H9 (cell line): ENCODE measurements at regions not wholly inside any gene's neighbourhood (a gene's known extent, or its start where the extent isn't known, plus 50 kb on each side); places are given as distances from the start of the nearest gene placed in this dataset.

Source experiments
- DNase-seq: peaks from one replicate; pipeline ENCODE4 v3.0.0-alpha.2; 2017
- H2AFZ ChIP-seq: one replicate; pipeline ENCODE4 v1.6.1; 2013; ENCODE audit warnings: mild to moderate bottlenecking, low read length, control low read depth, moderate library complexity
- H2AK5ac ChIP-seq: 2 replicates; pipeline ENCODE4 v1.6.1; 2013; ENCODE audit warnings: low read length, control low read depth, mixed read lengths; ENCODE audit not compliant: insufficient read length
- H2BK120ac ChIP-seq: one replicate; pipeline ENCODE4 v1.6.1; 2013; ENCODE audit warnings: low read depth, mild to moderate bottlenecking, low read length, control low read depth, inconsistent platforms; ENCODE audit not compliant: poor library complexity, severe bottlenecking
- H2BK12ac ChIP-seq: 2 replicates; pipeline ENCODE4 v1.6.1; 2013; ENCODE audit warnings: low read length, control low read depth, mixed read lengths, low read depth; ENCODE audit not compliant: insufficient read length
- H2BK15ac ChIP-seq: 2 replicates; pipeline ENCODE4 v1.6.1; 2013; ENCODE audit warnings: low read depth, low read length, control low read depth
- H2BK20ac ChIP-seq: one replicate; pipeline ENCODE4 v1.6.1; 2013; ENCODE audit warnings: low read depth, mild to moderate bottlenecking, low read length, control low read depth, inconsistent platforms; ENCODE audit not compliant: poor library complexity, severe bottlenecking
- H2BK5ac ChIP-seq: 2 replicates; pipeline ENCODE4 v1.6.1; 2013; ENCODE audit warnings: low read length, control low read depth, mixed read lengths; ENCODE audit not compliant: insufficient read length
- H3K14ac ChIP-seq: 2 replicates; pipeline ENCODE4 v1.6.1; 2013; ENCODE audit warnings: low read length, control low read depth; ENCODE audit not compliant: insufficient read depth
- H3K18ac ChIP-seq: 2 replicates; pipeline ENCODE4 v1.6.1; 2013; ENCODE audit warnings: low read depth, mild to moderate bottlenecking, mixed read lengths, low read length, control low read depth; ENCODE audit not compliant: insufficient read length
- H3K23ac ChIP-seq: 2 replicates; pipeline ENCODE4 v1.6.1; 2013; ENCODE audit warnings: low read length, control low read depth, mixed read lengths, low read depth; ENCODE audit not compliant: insufficient read length
- H3K23me2 ChIP-seq: 2 replicates; pipeline ENCODE4 v1.6.1; 2013; ENCODE audit warnings: low read depth, mild to moderate bottlenecking, mixed read lengths, low read length, control low read depth; ENCODE audit not compliant: insufficient read length, poor library complexity, severe bottlenecking
- H3K27ac ChIP-seq: 2 replicates; pipeline ENCODE4 v1.5.1; 2013; ENCODE audit warnings: low read length, control low read depth, mixed read lengths, low read depth; ENCODE audit not compliant: insufficient read length
- H3K27me3 ChIP-seq: 2 replicates; pipeline ENCODE4 v1.6.1; 2013; ENCODE audit warnings: low read length, control low read depth, inconsistent platforms; ENCODE audit not compliant: insufficient read depth
- H3K4ac ChIP-seq: 2 replicates; pipeline ENCODE4 v1.6.1; 2013; ENCODE audit warnings: low read depth, mild to moderate bottlenecking, control low read depth, inconsistent platforms, low read length, moderate library complexity
- H3K4me1 ChIP-seq: 2 replicates; pipeline ENCODE4 v1.6.1; 2013; ENCODE audit warnings: low read length, control low read depth, inconsistent platforms; ENCODE audit not compliant: insufficient read depth
- H3K4me2 ChIP-seq: 2 replicates; pipeline ENCODE4 v1.6.1; 2013; ENCODE audit warnings: low read length, control low read depth, mixed read lengths; ENCODE audit not compliant: insufficient read length, insufficient read depth
- H3K56ac ChIP-seq: 2 replicates; pipeline ENCODE4 v1.6.1; 2013; ENCODE audit warnings: low read depth, mild to moderate bottlenecking, mixed read lengths, low read length, control low read depth; ENCODE audit not compliant: insufficient read length
- H3K79me1 ChIP-seq: 2 replicates; pipeline ENCODE4 v1.6.1; 2013; ENCODE audit warnings: low read depth, mild to moderate bottlenecking, moderate library complexity, low read length, control low read depth, inconsistent platforms; ENCODE audit not compliant: insufficient read depth, poor library complexity, severe bottlenecking
- H3K79me2 ChIP-seq: 2 replicates; pipeline ENCODE4 v1.6.1; 2013; ENCODE audit warnings: low read length, control low read depth, inconsistent platforms; ENCODE audit not compliant: insufficient read depth
- H3K9ac ChIP-seq: 2 replicates; pipeline ENCODE4 v1.6.1; 2013; ENCODE audit warnings: low read length, control low read depth, mixed read lengths; ENCODE audit not compliant: insufficient read length; ENCODE audit errors: extremely low read depth
- H3K9me3 ChIP-seq: one replicate; pipeline ENCODE4 v1.6.1; 2013; ENCODE audit warnings: low read depth, low read length, inconsistent platforms; ENCODE audit not compliant: control insufficient read depth
- H3T11ph ChIP-seq: one replicate; pipeline ENCODE4 v1.6.1; 2013; ENCODE audit warnings: mild to moderate bottlenecking, low read length, control low read depth, inconsistent platforms
- H4K20me1 ChIP-seq: one replicate; pipeline ENCODE4 v1.6.1; 2013; ENCODE audit not compliant: control insufficient read depth, insufficient read length, insufficient read depth
- H4K5ac ChIP-seq: 2 replicates; pipeline ENCODE4 v1.6.1; 2013; ENCODE audit warnings: low read depth, mild to moderate bottlenecking, mixed read lengths, low read length, control low read depth; ENCODE audit not compliant: insufficient read length
- H4K8ac ChIP-seq: replicated peaks from 2 replicates; pipeline ENCODE4 v1.6.1; 2013; ENCODE audit warnings: low read length, control low read depth, mixed read lengths, low read depth; ENCODE audit not compliant: insufficient read length
- H4K91ac ChIP-seq: 2 replicates; pipeline ENCODE4 v1.6.1; 2013; ENCODE audit warnings: low read depth, mild to moderate bottlenecking, moderate library complexity, mixed read lengths, low read length, control low read depth; ENCODE audit not compliant: insufficient read length
- H3K27ac Mint-ChIP-seq, 3 experiments: 2 replicates in 2 of 3; 3 replicates in 1 of 3; pipeline ENCODE4 v1.8.0; 2020 to 2021; ENCODE audit warnings: mixed read lengths in 3 of 3, mild to moderate bottlenecking in 1 of 3, moderate library complexity in 1 of 3
- H3K27me3 Mint-ChIP-seq: 2 replicates; pipeline ENCODE4 v1.8.0; 2021; ENCODE audit warnings: low read depth, mild to moderate bottlenecking, moderate library complexity, mixed read lengths
- H3K36me3 Mint-ChIP-seq, 3 experiments: 2 replicates in 2 of 3; 3 replicates in 1 of 3; pipeline ENCODE4 v1.8.0; 2020 to 2021; ENCODE audit warnings: low read depth in 3 of 3, mixed read lengths in 3 of 3; ENCODE audit not compliant: insufficient read depth in 1 of 3
- H3K4me1 Mint-ChIP-seq, 2 experiments: 2 replicates each; pipeline ENCODE4 v1.8.0; 2020; ENCODE audit warnings: mixed read lengths in 2 of 2
- H3K4me3 Mint-ChIP-seq, 2 experiments: 2 replicates in 1 of 2; 3 replicates in 1 of 2; pipeline ENCODE4 v1.8.0; 2020 to 2021; ENCODE audit warnings: mild to moderate bottlenecking in 2 of 2, mixed read lengths in 2 of 2, moderate library complexity in 1 of 2
- H3K9me3 Mint-ChIP-seq, 2 experiments: 2 replicates in 1 of 2; 3 replicates in 1 of 2; pipeline ENCODE4 v1.8.0; 2020; ENCODE audit warnings: mild to moderate bottlenecking in 2 of 2, mixed read lengths in 2 of 2, moderate library complexity in 1 of 2
- CTCF ChIP-seq: fragments of 200-600 bp; sonication (generic); conservative IDR thresholded peaks from 3 replicates; pipeline ENCODE4 v1.8.0; 2021; ENCODE audit warnings: antibody characterized with exemption, mild to moderate bottlenecking
- WGBS: extraction: QIAGEN DNeasy Blood & Tissue Kit; methylation state at CpG from one replicate; pipeline ENCODE4 v1.1.7; 2013; ENCODE audit warnings: missing lambda C conversion rate, low lambda C conversion rate, mixed read lengths; ENCODE audit not compliant: insufficient read length; ENCODE audit errors: extremely low coverage; 5-methylcytosine and 5-hydroxymethylcytosine counted together

DNA sequence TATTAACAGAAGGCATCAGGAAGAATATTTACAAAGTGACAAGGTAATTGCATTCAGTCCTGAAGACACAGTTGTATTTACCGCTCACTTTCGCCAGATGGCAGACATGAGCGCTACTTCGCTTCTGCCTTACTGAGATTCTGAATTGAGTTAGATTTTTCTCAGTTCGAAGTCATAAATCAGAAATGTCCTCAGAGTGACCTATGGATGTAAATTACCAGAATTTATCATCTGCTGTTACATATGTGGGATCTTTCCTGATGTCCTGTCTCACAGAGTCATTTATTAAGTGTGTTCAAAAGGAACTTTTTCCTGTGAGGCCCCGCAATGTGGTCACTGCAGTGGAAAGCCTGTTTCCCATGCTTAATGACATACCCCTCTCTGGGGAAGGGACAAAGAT, 97.3 kb upstream of the DCLK2 start:
- no peak overlapping the region for H3K4ac ChIP-seq
- no peak overlapping the region for H3K23ac ChIP-seq
- no peak overlapping the region for H3K18ac ChIP-seq
- no peak overlapping the region for H3T11ph ChIP-seq
- H2AFZ ChIP-seq = no peak overlapping the region
- no peak overlapping the region for H4K91ac ChIP-seq
- WGBS = no CpG with 5 or more reads among the region's 6 CpGs
- no peaks in the 10 kb centered on the region; a peak in 1 of 5 replicates for H3K9me3 Mint-ChIP-seq
- H3K36me3 Mint-ChIP-seq = no peaks in the 10 kb centered on the region
- H3K9me3 ChIP-seq = no peaks in the 10 kb centered on the region
- H4K5ac ChIP-seq = no peak overlapping the region
- no peak overlapping the region for H3K27ac ChIP-seq
- TF ChIP-seq CTCF = peak; percentile 83
- H2BK12ac ChIP-seq = no peak overlapping the region
- no peak overlapping the region for H3K4me3 Mint-ChIP-seq
- no peaks in the 10 kb centered on the region for H3K27me3 ChIP-seq
- no peak overlapping the region for H4K8ac ChIP-seq
- no peak overlapping the region for H2BK20ac ChIP-seq
- H3K14ac ChIP-seq = no peak overlapping the region
- H3K56ac ChIP-seq = no peak overlapping the region
- no peak overlapping the region for H3K4me2 ChIP-seq
- no peaks in the 10 kb centered on the region for H3K4me1 Mint-ChIP-seq
- no peak for DNase-seq
- no peak overlapping the region for H2AK5ac ChIP-seq
- no peaks in the 10 kb centered on the region for H3K79me2 ChIP-seq
- no peaks in the 10 kb centered on the region for H4K20me1 ChIP-seq
- no peak overlapping the region for H2BK120ac ChIP-seq
- no peak overlapping the region for H2BK15ac ChIP-seq
- no peaks in the 10 kb centered on the region for H3K79me1 ChIP-seq
- H3K27me3 Mint-ChIP-seq = no peaks in the 10 kb centered on the region
- H3K9ac ChIP-seq = no peak overlapping the region
- no peak overlapping the region for H2BK5ac ChIP-seq
- H3K23me2 ChIP-seq = no peaks in the 10 kb centered on the region
- no peak overlapping the region for H3K27ac Mint-ChIP-seq
- H3K4me1 ChIP-seq = no peaks in the 10 kb centered on the region
